GM19099 (cell line): ENCODE measurements at regions not wholly inside any gene's neighbourhood (a gene's known extent, or its start where the extent isn't known, plus 50 kb on each side); places are given as distances from the start of the nearest gene placed in this dataset.

Source experiments
- POLR2A ChIP-seq: IDR thresholded peaks from 3 replicates; pipeline ENCODE4 v1.6.1; 2011; ENCODE audit warnings: low read depth; ENCODE audit not compliant: insufficient read length; ENCODE audit errors: extremely low read depth

GRCh38 chr11:131301306-131301705 is 69.1 kb upstream of the NTM start:
- TF ChIP-seq POLR2A, result no peak

- TF ChIP-seq POLR2A, result no peak
These were observed 67.6 kb upstream of the NTM start for GRCh38 chr11:131302836-131303235.

GRCh38 chr11:131303611-131304119 is 66.8 kb upstream of the NTM start:
- TF ChIP-seq POLR2A, result no peak

GRCh38 chr11:131305005-131305404 is 65.4 kb upstream of the NTM start:
- no peak for TF ChIP-seq POLR2A

GRCh38 chr11:131307506-131307905 is 62.9 kb upstream of the NTM start:
- no peak for TF ChIP-seq POLR2A

- TF ChIP-seq POLR2A, result no peak
These were observed 60.6 kb upstream of the NTM start for GRCh38 chr11:131309776-131310175.

- no peak for TF ChIP-seq POLR2A
These were observed 58.5 kb upstream of the NTM start for GRCh38 chr11:131311776-131312514.
